IPS-NIHi7 (cell line): ENCODE measurements at regions not wholly inside any gene's neighbourhood (a gene's known extent, or its start where the extent isn't known, plus 50 kb on each side); places are given as distances from the start of the nearest gene placed in this dataset.
A peak's percentile ranks its signal among the peaks of the same experiment; 100 is the strongest.
"Not testable (repeated sequence)": the region's sequence is repeated elsewhere in the genome, so short reads cannot be mapped to it uniquely, and the experiment has no call there.

Experiments
- DNase-seq: peaks from one replicate; pipeline ENCODE4 v3.0.0; 2012; ENCODE audit warnings: mixed read lengths; ENCODE audit errors: extremely low spot score

GRCh38 chr16:87196661-87197060 lies 120.5 kb downstream of the C16orf95 start:
- no peak for DNase-seq

GRCh38 chr16:87198328-87198832 lies 118.8 kb downstream of the C16orf95 start:
- DNase-seq = peak; percentile 46

- no peak for DNase-seq
Measured at GRCh38 chr16:87198881-87199280, 118.3 kb downstream of the C16orf95 start.

GRCh38 chr16:87199379-87199778 lies 117.8 kb downstream of the C16orf95 start:
- DNase-seq = no peak

GRCh38 chr16:87199901-87200300 lies 117.3 kb downstream of the C16orf95 start:
- DNase-seq = no peak

- DNase-seq = no peak
Measured at GRCh38 chr16:87200637-87201036, 116.6 kb downstream of the C16orf95 start.

GRCh38 chr16:87201052-87201451 lies 116.1 kb downstream of the C16orf95 start:
- DNase-seq = no peak

GRCh38 chr16:87201790-87202189 lies 115.4 kb downstream of the C16orf95 start:
- DNase-seq = no peak

GRCh38 chr16:87202346-87202745 lies 114.8 kb downstream of the C16orf95 start:
- DNase-seq = no peak

- peak; percentile 94 for DNase-seq
Measured at GRCh38 chr16:87203060-87203656, 114.0 kb downstream of the C16orf95 start.

- DNase-seq = no peak
Measured at GRCh38 chr16:87206646-87207451, 110.3 kb downstream of the C16orf95 start.

GRCh38 chr16:87207509-87207908 lies 109.7 kb downstream of the C16orf95 start:
- no peak for DNase-seq

GRCh38 chr16:87207965-87208364 lies 109.2 kb downstream of the C16orf95 start:
- no peak for DNase-seq

GRCh38 chr16:87208968-87209367 lies 108.2 kb downstream of the C16orf95 start:
- DNase-seq = not testable (repeated sequence)

- no peak for DNase-seq
Measured at GRCh38 chr16:87209808-87210512, 107.2 kb downstream of the C16orf95 start.

- no peak for DNase-seq
Measured at GRCh38 chr16:87210894-87211293, 106.3 kb downstream of the C16orf95 start.

- no peak for DNase-seq
Measured at GRCh38 chr16:87212026-87212425, 105.2 kb downstream of the C16orf95 start.

- DNase-seq = no peak
Measured at GRCh38 chr16:87213536-87213935, 103.7 kb downstream of the C16orf95 start.

GRCh38 chr16:87216148-87216840 lies 100.9 kb downstream of the C16orf95 start:
- no peak for DNase-seq

GRCh38 chr16:87216841-87217275 lies 100.3 kb downstream of the C16orf95 start:
- DNase-seq = no peak

GRCh38 chr16:87217802-87218201 lies 99.4 kb downstream of the C16orf95 start:
- DNase-seq = not testable (repeated sequence)
